Keratinocyte (primary cell): ENCODE measurements at regions not wholly inside any gene's neighbourhood (a gene's known extent, or its start where the extent isn't known, plus 50 kb on each side); places are given as distances from the start of the nearest gene placed in this dataset.

Experiments
- DNase-seq: peaks from one replicate; pipeline ENCODE4 v3.0.0-alpha.2; 2011; ENCODE audit warnings: low read depth, missing footprints, low spot score
- FAIRE-seq: peaks from 2 replicates; lab custom pipeline; 2011; peaks lifted over from hg19 to GRCh38; lab: Jason Lieb, UNC
- H2AFZ ChIP-seq: 2 replicates; pipeline ENCODE4 v1.6.0; 2012; ENCODE audit warnings: low read length, control low read depth, inconsistent platforms; ENCODE audit not compliant: control insufficient read depth
- H3K27ac ChIP-seq: 2 replicates; pipeline ENCODE4 v1.5.1; 2011; ENCODE audit warnings: low read length; ENCODE audit not compliant: control insufficient read depth, insufficient read depth
- H3K27me3 ChIP-seq: 3 replicates; pipeline ENCODE4 v1.6.0; 2011; ENCODE audit warnings: low read length; ENCODE audit not compliant: control insufficient read depth, insufficient read depth; ENCODE audit errors: extremely low read depth
- H3K36me3 ChIP-seq, 2 experiments: 2 replicates in 1 of 2; 3 replicates in 1 of 2; pipeline ENCODE4 v1.5.1; 2011; ENCODE audit warnings: low read length in 2 of 2, mild to moderate bottlenecking in 1 of 2; ENCODE audit not compliant: control insufficient read depth in 2 of 2, insufficient read depth in 2 of 2; ENCODE audit errors: extremely low read depth in 1 of 2
- H3K4me1 ChIP-seq: 3 replicates; pipeline ENCODE4 v1.5.1; 2011; ENCODE audit warnings: low read length; ENCODE audit not compliant: control insufficient read depth, insufficient read depth; ENCODE audit errors: extremely low read depth
- H3K4me2 ChIP-seq: 3 replicates; pipeline ENCODE4 v1.6.0; 2011; ENCODE audit warnings: low read depth, low read length; ENCODE audit not compliant: control insufficient read depth, insufficient read depth; ENCODE audit errors: extremely low read depth
- H3K4me3 ChIP-seq, 3 experiments: fragments of 200-600 bp in 1 of 3; sonication (generic) in 1 of 3; 2 replicates in 2 of 3; 3 replicates in 1 of 3; pipeline ENCODE4 v1.5.1; 2011 to 2016; ENCODE audit warnings: low read length in 3 of 3, mild to moderate bottlenecking in 3 of 3, control low read depth in 2 of 3, inconsistent platforms in 1 of 3, low read depth in 1 of 3, mixed read lengths in 1 of 3, mixed run types in 1 of 3, moderate library complexity in 1 of 3; ENCODE audit not compliant: control insufficient read depth in 2 of 3, insufficient read depth in 2 of 3; ENCODE audit errors: extremely low read depth in 1 of 3
- H3K79me2 ChIP-seq: 2 replicates; pipeline ENCODE4 v1.6.0; 2012; ENCODE audit warnings: low read length; ENCODE audit not compliant: control insufficient read depth, insufficient read depth
- H3K9ac ChIP-seq: 3 replicates; pipeline ENCODE4 v1.6.0; 2011; ENCODE audit warnings: low read length; ENCODE audit not compliant: control insufficient read depth, insufficient read depth; ENCODE audit errors: extremely low read depth
- H3K9me1 ChIP-seq: 3 replicates; pipeline ENCODE4 v1.6.0; 2011; ENCODE audit warnings: low read length; ENCODE audit not compliant: control insufficient read depth, insufficient read depth; ENCODE audit errors: extremely low read depth
- H3K9me3 ChIP-seq: 2 replicates; pipeline ENCODE4 v1.5.1; 2012; ENCODE audit warnings: low read depth, low read length; ENCODE audit not compliant: control insufficient read depth
- H4K20me1 ChIP-seq: 3 replicates; pipeline ENCODE4 v1.6.0; 2011; ENCODE audit warnings: low read length; ENCODE audit not compliant: control insufficient read depth, insufficient read depth; ENCODE audit errors: extremely low read depth
- EZH2 ChIP-seq: IDR thresholded peaks from one replicate; pipeline ENCODE4 v1.6.1; 2012; ENCODE audit warnings: inconsistent platforms, mild to moderate bottlenecking, low read length, moderate library complexity
- dilution Hi-C: fragments of 300-500 bp; cut with MboI; formaldehyde crosslinking; loops from one replicate; pipeline ENCODE4 v1.7.0; 2020; ENCODE audit warnings: low sequenced_read_pairs; ENCODE audit not compliant: extremely low pct_ligation_motif_present
- TF ChIP-seq, protein P1 (sequence below), 3 experiments: IDR thresholded peaks in 1 of 3; conservative IDR thresholded peaks in 1 of 3; optimal IDR thresholded peaks in 1 of 3; 2 replicates in 2 of 3; 3 replicates in 1 of 3; pipeline versions ENCODE3 to v1.5.1; 2011; ENCODE audit warnings: low read length in 3 of 3, mild to moderate bottlenecking in 3 of 3, moderate library complexity in 2 of 3, control low read depth in 1 of 3, inconsistent platforms in 1 of 3; ENCODE audit not compliant: insufficient read depth in 2 of 3; ENCODE audit errors: extremely low read depth in 1 of 3

DNA sequence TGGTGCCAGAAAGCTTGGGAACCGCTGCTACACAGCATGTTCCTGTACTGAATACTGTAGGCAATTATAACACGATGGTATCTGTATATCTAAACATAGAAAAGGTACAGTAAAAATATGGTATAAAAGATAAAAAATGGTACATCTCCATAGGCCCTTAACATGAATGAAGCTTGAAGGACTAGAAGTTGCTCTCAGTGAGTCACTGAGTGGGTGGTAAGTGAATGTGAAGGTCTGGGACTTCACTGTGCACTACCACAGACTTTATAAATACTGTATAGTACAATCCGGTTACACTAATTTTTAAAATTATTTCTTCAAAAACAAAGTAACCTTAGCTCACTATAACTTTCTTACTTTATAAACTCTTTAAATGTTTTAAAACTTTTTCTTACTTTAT, 819.9 kb upstream of the GRAMD2B start:
- Histone ChIP-seq H2AFZ (no peak overlapping the region), H3K4me2 (no peak overlapping the region), H3K4me1 (no peaks in the 10 kb centered on the region), H3K9me1 (no peaks in the 10 kb centered on the region), H3K4me3 (no peak overlapping the region), H3K9me3 (no peaks in the 10 kb centered on the region), H3K27ac (no peak overlapping the region), H3K36me3 (no peaks in the 10 kb centered on the region), H3K9ac (no peak overlapping the region), H4K20me1 (no peaks in the 10 kb centered on the region), H3K27me3 (no peaks in the 10 kb centered on the region), H3K79me2 (no peaks in the 10 kb centered on the region)
- no peak for FAIRE-seq
- dilution Hi-C loops, result no loop called here
- no peak for DNase-seq
- TF ChIP-seq, protein P1, sequence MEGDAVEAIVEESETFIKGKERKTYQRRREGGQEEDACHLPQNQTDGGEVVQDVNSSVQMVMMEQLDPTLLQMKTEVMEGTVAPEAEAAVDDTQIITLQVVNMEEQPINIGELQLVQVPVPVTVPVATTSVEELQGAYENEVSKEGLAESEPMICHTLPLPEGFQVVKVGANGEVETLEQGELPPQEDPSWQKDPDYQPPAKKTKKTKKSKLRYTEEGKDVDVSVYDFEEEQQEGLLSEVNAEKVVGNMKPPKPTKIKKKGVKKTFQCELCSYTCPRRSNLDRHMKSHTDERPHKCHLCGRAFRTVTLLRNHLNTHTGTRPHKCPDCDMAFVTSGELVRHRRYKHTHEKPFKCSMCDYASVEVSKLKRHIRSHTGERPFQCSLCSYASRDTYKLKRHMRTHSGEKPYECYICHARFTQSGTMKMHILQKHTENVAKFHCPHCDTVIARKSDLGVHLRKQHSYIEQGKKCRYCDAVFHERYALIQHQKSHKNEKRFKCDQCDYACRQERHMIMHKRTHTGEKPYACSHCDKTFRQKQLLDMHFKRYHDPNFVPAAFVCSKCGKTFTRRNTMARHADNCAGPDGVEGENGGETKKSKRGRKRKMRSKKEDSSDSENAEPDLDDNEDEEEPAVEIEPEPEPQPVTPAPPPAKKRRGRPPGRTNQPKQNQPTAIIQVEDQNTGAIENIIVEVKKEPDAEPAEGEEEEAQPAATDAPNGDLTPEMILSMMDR (optimal IDR thresholded peaks at IDR 0.05 in 1 of 3, IDR thresholded peaks at IDR 0.05 in 1 of 3, conservative IDR thresholded peaks at IDR 0.05 in 1 of 3; ENCODE audit: extremely low read depth in 1 of 3, insufficient read depth in 2 of 3, low read length in 3 of 3), result no peak
- no peak for TF ChIP-seq EZH2

DNA sequence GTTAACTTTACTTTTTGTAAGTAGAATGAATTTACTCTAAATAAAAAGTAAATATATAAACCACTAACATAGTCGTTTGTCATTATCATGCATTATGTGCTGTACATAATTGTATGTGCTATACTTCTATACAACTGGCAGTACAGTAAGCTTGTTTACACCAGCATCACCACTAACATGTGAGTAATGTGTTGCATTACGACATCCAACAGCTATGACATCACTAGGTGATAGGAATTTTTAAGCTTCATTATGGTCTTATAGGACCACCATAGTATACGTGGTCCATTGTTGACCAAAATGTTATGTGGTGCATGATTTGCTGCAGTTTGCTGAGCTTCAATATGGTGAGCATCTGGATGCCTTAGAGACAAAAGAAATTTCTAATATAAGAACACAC, 819.1 kb upstream of the GRAMD2B start:
- Histone ChIP-seq H4K20me1 (no peaks in the 10 kb centered on the region), H3K4me1 (no peaks in the 10 kb centered on the region), H3K36me3 (no peaks in the 10 kb centered on the region), H3K4me3 (no peak overlapping the region), H3K4me2 (no peak overlapping the region), H3K27me3 (no peaks in the 10 kb centered on the region), H3K27ac (no peak overlapping the region), H3K9me3 (no peaks in the 10 kb centered on the region), H2AFZ (no peak overlapping the region), H3K79me2 (no peaks in the 10 kb centered on the region), H3K9ac (no peak overlapping the region), H3K9me1 (no peaks in the 10 kb centered on the region)
- FAIRE-seq (no peak), DNase-seq (no peak)
- dilution Hi-C loops, result no loop called here
- TF ChIP-seq, protein P1 (optimal IDR thresholded peaks at IDR 0.05 in 1 of 3, IDR thresholded peaks at IDR 0.05 in 1 of 3, conservative IDR thresholded peaks at IDR 0.05 in 1 of 3; ENCODE audit: extremely low read depth in 1 of 3, insufficient read depth in 2 of 3, low read length in 3 of 3), result no peak
- no peak for TF ChIP-seq EZH2
